Fibroblast of lung (primary cell): ENCODE measurements at regions not wholly inside any gene's neighbourhood (a gene's known extent, or its start where the extent isn't known, plus 50 kb on each side); places are given as distances from the start of the nearest gene placed in this dataset.
A peak's percentile ranks its signal among the peaks of the same experiment; 100 is the strongest.

ENCODE experiments used
- DNase-seq, 2 donors: peaks; one replicate each; pipeline versions ENCODE4 v3.0.0 to v3.0.0-alpha.2; 2010; ENCODE audit warnings: low read depth in 2 of 2
- H2AFZ ChIP-seq: 2 replicates; pipeline ENCODE4 v1.5.1; 2012; ENCODE audit warnings: low read length, control low read depth, inconsistent platforms
- H3K27ac ChIP-seq: 2 replicates; pipeline ENCODE4 v1.5.1; 2011; ENCODE audit warnings: low read length, control low read depth; ENCODE audit not compliant: insufficient read depth
- H3K27me3 ChIP-seq: 2 replicates; pipeline ENCODE4 v1.5.1; 2011; ENCODE audit warnings: mild to moderate bottlenecking, low read length; ENCODE audit not compliant: control insufficient read depth, insufficient read depth
- H3K36me3 ChIP-seq: 2 replicates; pipeline ENCODE4 v1.5.1; 2011; ENCODE audit warnings: low read length; ENCODE audit not compliant: control insufficient read depth, insufficient read depth
- H3K4me1 ChIP-seq: 2 replicates; pipeline ENCODE4 v1.5.1; 2011; ENCODE audit warnings: low read length; ENCODE audit not compliant: control insufficient read depth, insufficient read depth; ENCODE audit errors: extremely low read depth
- H3K4me2 ChIP-seq: 2 replicates; pipeline ENCODE4 v1.5.1; 2011; ENCODE audit warnings: low read length, control low read depth; ENCODE audit not compliant: insufficient read depth; ENCODE audit errors: extremely low read depth
- H3K4me3 ChIP-seq, 4 experiments: fragments of 200-600 bp in 1 of 4; sonication (generic) in 1 of 4; replicated peaks in 1 of 4; 2 replicates each; pipeline ENCODE4 v1.5.1; 2011 to 2016; ENCODE audit warnings: low read length in 4 of 4, low read depth in 3 of 4, mild to moderate bottlenecking in 3 of 4, control low read depth in 2 of 4, inconsistent platforms in 1 of 4, mixed read lengths in 1 of 4; ENCODE audit not compliant: insufficient read depth in 1 of 4; ENCODE audit errors: control extremely low read depth in 1 of 4
- H3K79me2 ChIP-seq: 2 replicates; pipeline ENCODE4 v1.5.1; 2012; ENCODE audit warnings: mild to moderate bottlenecking, low read length, inconsistent platforms; ENCODE audit not compliant: control insufficient read depth, insufficient read depth
- H3K9ac ChIP-seq: 2 replicates; pipeline ENCODE4 v1.5.1; 2011; ENCODE audit warnings: mild to moderate bottlenecking, low read length, control low read depth; ENCODE audit not compliant: insufficient read depth
- H3K9me3 ChIP-seq: 2 replicates; pipeline ENCODE4 v1.5.1; 2012; ENCODE audit warnings: low read depth, low read length; ENCODE audit not compliant: control insufficient read depth, insufficient read depth
- H4K20me1 ChIP-seq: 2 replicates; pipeline ENCODE4 v1.5.1; 2011; ENCODE audit warnings: low read length; ENCODE audit not compliant: control insufficient read depth, insufficient read depth; ENCODE audit errors: extremely low read depth
- CTCF ChIP-seq, 2 donors: IDR thresholded peaks in 1 of 2; conservative IDR thresholded peaks in 1 of 2; 1 replicate in 1 of 2; 2 replicates in 1 of 2; pipeline ENCODE4 v1.5.1; 2011 to 2012; ENCODE audit warnings: low read length in 2 of 2, control low read depth in 1 of 2, inconsistent platforms in 1 of 2, low read depth in 1 of 2, mild to moderate bottlenecking in 1 of 2
- EZH2 ChIP-seq: IDR thresholded peaks from 2 replicates; pipeline ENCODE4 v1.5.1; 2012; ENCODE audit warnings: low read length, control low read depth, mild to moderate bottlenecking; ENCODE audit errors: missing control alignments

DNA sequence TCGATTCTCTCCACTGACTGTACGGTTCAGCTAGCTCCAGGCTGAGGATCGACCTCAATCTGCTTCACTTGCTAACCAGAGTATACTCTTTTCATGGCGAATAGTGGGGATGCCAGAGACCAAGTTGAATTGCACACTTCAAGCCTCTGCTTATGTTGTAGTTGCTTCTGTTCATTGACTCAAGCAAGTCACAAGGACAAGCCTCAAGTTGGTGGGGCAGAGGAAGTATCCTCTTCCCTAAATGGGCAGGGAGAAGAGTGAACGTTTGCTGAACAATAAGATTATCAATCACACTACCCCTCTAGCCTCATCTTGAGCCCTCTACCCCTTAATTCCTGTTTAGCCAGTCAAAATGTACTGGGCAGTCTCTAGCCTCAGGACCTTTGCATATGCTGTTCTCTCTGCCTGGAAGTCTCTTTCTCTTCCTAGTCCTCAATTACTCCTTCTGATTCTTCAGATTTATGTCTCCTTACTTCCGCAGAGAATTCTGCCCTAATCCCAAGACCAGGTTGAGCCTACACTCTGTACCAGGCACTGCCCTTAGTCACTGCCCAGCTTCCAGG, 390.4 kb upstream of the PROK2 start:
- no peaks in the 10 kb centered on the region for H3K9me3 ChIP-seq
- no peak overlapping the region for H3K9ac ChIP-seq
- no peaks in the 10 kb centered on the region for H4K20me1 ChIP-seq
- H3K27ac ChIP-seq, result no peak overlapping the region
- H3K27me3 ChIP-seq, result peaks cover 5% of the 10 kb centered on the region
- H2AFZ ChIP-seq, result no peak overlapping the region
- no peaks in the 10 kb centered on the region for H3K36me3 ChIP-seq
- peaks cover 6% of the 10 kb centered on the region for H3K4me1 ChIP-seq
- no peaks in the 10 kb centered on the region for H3K79me2 ChIP-seq
- H3K4me3 ChIP-seq, result no peak overlapping the region
- DNase-seq, result no peak
- TF ChIP-seq EZH2 (no peak), CTCF (conservative IDR thresholded peaks at IDR 0.05 in 1 of 2, IDR thresholded peaks at IDR 0.05 in 1 of 2; ENCODE audit: low read depth in 1 of 2, low read length in 2 of 2) (no peak)
- H3K4me2 ChIP-seq, result no peak overlapping the region

DNA sequence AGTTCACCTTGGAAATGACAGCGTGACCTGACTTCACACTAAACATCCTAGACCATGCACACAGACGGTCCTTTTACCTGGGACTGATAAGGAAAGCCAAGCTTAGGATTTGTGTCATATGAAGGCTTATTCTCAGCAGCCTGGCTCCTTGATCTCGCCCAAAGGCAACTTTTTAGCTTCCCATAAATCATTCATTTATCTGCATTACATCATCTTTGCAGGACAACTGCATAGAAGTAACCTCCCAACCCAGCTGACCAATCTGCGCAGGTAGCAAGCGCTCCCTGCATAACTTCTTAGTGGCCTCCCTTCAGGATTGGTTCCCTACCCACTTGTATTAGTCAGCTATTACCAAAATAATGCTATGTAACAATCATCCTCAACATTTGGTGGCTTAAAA, 389.9 kb upstream of the PROK2 start:
- Histone ChIP-seq H3K36me3 (no peaks in the 10 kb centered on the region), H3K9ac (no peak overlapping the region), H3K9me3 (no peaks in the 10 kb centered on the region), H3K4me3 (no peak overlapping the region), H4K20me1 (no peaks in the 10 kb centered on the region), H2AFZ (no peak overlapping the region), H3K4me2 (no peak overlapping the region), H3K79me2 (no peaks in the 10 kb centered on the region), H3K27ac (no peak overlapping the region), H3K4me1 (peaks cover 6% of the 10 kb centered on the region), H3K27me3 (peaks cover 5% of the 10 kb centered on the region)
- TF ChIP-seq EZH2 (no peak), CTCF (conservative IDR thresholded peaks at IDR 0.05 in 1 of 2, IDR thresholded peaks at IDR 0.05 in 1 of 2; ENCODE audit: low read depth in 1 of 2, low read length in 2 of 2) (no peak)
- no peak for DNase-seq

DNA sequence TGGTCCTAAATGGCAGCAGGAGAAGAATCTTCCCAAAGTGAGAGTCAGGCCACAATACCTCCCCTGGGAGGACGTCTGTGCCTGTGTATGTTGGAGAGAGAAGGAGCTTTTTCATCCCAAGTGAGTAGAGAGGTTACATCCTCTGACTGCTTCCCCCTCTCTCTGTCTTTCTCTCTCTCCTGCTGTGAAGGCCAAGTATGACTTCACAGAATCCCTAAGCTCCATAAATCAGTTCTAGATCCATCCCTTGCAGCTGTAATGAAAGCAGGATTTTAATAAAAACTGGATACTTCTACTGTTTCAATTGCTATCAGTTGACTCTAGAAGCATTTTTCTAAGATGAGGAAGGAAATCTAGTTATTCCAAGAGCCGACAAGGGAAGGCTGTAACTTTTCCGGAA, 389.1 kb upstream of the PROK2 start:
- no peak for TF ChIP-seq CTCF (conservative IDR thresholded peaks at IDR 0.05 in 1 of 2, IDR thresholded peaks at IDR 0.05 in 1 of 2; ENCODE audit: low read depth in 1 of 2, low read length in 2 of 2)
- no peak for TF ChIP-seq EZH2
- H2AFZ ChIP-seq, result no peak overlapping the region
- peak in 1 of 2 donors; percentile 15 for DNase-seq
- no peaks in the 10 kb centered on the region for H3K36me3 ChIP-seq
- H4K20me1 ChIP-seq, result no peaks in the 10 kb centered on the region
- no peaks in the 10 kb centered on the region for H3K9me3 ChIP-seq
- H3K27ac ChIP-seq, result no peak overlapping the region
- no peaks in the 10 kb centered on the region for H3K79me2 ChIP-seq
- H3K4me3 ChIP-seq, result no peak overlapping the region
- H3K4me1 ChIP-seq, result peaks cover 6% of the 10 kb centered on the region
- H3K9ac ChIP-seq, result no peak overlapping the region
- H3K4me2 ChIP-seq, result no peak overlapping the region
- H3K27me3 ChIP-seq, result peaks cover 5% of the 10 kb centered on the region
